ENCODE measurements at regions not wholly inside any gene's neighbourhood (a gene's known extent, or its start where the extent isn't known, plus 50 kb on each side); places are given as distances from the start of the nearest gene placed in this dataset.

- no peak for TF ChIP-seq CTCF (IDR thresholded peaks at IDR 0.05; ENCODE audit: insufficient read depth in 1 of 2, low read depth in 1 of 2, low read length in 1 of 2, severe bottlenecking in 1 of 2, unreplicated experiment in 1 of 2)
- Mint-ChIP-seq H3K9me3 (ENCODE audit: unreplicated experiment) (no peaks in the 10 kb centered on the region), H3K4me3 (ENCODE audit: unreplicated experiment) (no peak overlapping the region), H3K27me3 (ENCODE audit: insufficient read depth, unreplicated experiment) (no peaks in the 10 kb centered on the region), H3K4me1 (ENCODE audit: low read depth, unreplicated experiment) (no peaks in the 10 kb centered on the region), H3K36me3 (ENCODE audit: insufficient read depth, unreplicated experiment) (no peaks in the 10 kb centered on the region), H3K27ac (ENCODE audit: unreplicated experiment) (no peak overlapping the region)
- no TSS peak for BruUV-seq (replicated peaks)
- ChIA-PET POLR2A (no interaction called here), CTCF (no interaction called here)
- Histone ChIP-seq H3K4me1 (no peaks in the 10 kb centered on the region), H3K36me3 (ENCODE audit: control insufficient read depth, insufficient read depth, low read length) (no peaks in the 10 kb centered on the region), H3K9me3 (no peaks in the 10 kb centered on the region), H3K4me3 (ENCODE audit: low read depth, low read length) (no peak overlapping the region), H3K27me3 (replicated peaks; ENCODE audit: control insufficient read depth, insufficient read depth, low read length) (no peaks in the 10 kb centered on the region)
- DNase-seq: no peak
- intact Hi-C loops (cut with micrococcal nuclease; ENCODE audit: unreplicated experiment): no loop called here
These were observed 63.3 kb upstream of the ADGRL4 start for GRCh38 chr1:79069828-79070227.

DNA sequence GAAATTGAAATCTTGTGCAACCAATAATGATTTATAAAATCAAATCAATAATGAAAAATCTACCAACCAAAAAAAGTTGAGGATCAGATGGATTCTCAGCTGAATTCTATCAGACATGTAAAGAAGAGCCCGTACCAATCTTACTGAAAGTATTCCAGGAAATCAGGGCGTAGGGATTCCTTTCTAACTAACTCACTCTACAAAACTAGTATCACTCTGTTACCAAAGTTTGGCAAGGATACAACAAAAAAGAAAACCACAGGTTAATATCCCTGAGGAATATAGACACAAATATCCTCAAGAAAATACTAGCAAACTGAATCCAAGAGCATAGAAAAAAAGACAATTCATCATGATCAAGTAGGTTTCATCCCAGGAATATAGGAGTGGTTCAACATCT, 52.8 kb upstream of the ADGRL4 start:
- CTCF ChIA-PET: no interaction called here
- H3K27ac Mint-ChIP-seq (ENCODE audit: unreplicated experiment): no peak overlapping the region

More for the DNA sequence above, 52.8 kb upstream of the ADGRL4 start:
- no peaks in the 10 kb centered on the region for H3K27me3 Mint-ChIP-seq (ENCODE audit: insufficient read depth, unreplicated experiment)
- no peaks in the 10 kb centered on the region for H3K9me3 ChIP-seq
- H3K4me3 ChIP-seq (ENCODE audit: low read depth, low read length): no peak overlapping the region
- H3K4me1 ChIP-seq: no peaks in the 10 kb centered on the region
- intact Hi-C loops (cut with micrococcal nuclease; ENCODE audit: unreplicated experiment): no loop called here
- no peaks in the 10 kb centered on the region for H3K36me3 ChIP-seq (ENCODE audit: control insufficient read depth, insufficient read depth, low read length)
- POLR2A ChIA-PET: no interaction called here
- no peaks in the 10 kb centered on the region for H3K9me3 Mint-ChIP-seq (ENCODE audit: unreplicated experiment)
- no TSS peak for BruUV-seq (replicated peaks)
- H3K4me1 Mint-ChIP-seq (ENCODE audit: low read depth, unreplicated experiment): no peaks in the 10 kb centered on the region
- no peak for DNase-seq
- TF ChIP-seq CTCF (IDR thresholded peaks at IDR 0.05; ENCODE audit: insufficient read depth in 1 of 2, low read depth in 1 of 2, low read length in 1 of 2, severe bottlenecking in 1 of 2, unreplicated experiment in 1 of 2): no peak
- H3K27me3 ChIP-seq (replicated peaks; ENCODE audit: control insufficient read depth, insufficient read depth, low read length): no peaks in the 10 kb centered on the region
- no peak overlapping the region for H3K4me3 Mint-ChIP-seq (ENCODE audit: unreplicated experiment)
- no peaks in the 10 kb centered on the region for H3K36me3 Mint-ChIP-seq (ENCODE audit: insufficient read depth, unreplicated experiment)

All from Caco-2 (cell line).